ENCODE measurements at regions not wholly inside any gene's neighbourhood (a gene's known extent, or its start where the extent isn't known, plus 50 kb on each side); places are given as distances from the start of the nearest gene placed in this dataset.

DNA sequence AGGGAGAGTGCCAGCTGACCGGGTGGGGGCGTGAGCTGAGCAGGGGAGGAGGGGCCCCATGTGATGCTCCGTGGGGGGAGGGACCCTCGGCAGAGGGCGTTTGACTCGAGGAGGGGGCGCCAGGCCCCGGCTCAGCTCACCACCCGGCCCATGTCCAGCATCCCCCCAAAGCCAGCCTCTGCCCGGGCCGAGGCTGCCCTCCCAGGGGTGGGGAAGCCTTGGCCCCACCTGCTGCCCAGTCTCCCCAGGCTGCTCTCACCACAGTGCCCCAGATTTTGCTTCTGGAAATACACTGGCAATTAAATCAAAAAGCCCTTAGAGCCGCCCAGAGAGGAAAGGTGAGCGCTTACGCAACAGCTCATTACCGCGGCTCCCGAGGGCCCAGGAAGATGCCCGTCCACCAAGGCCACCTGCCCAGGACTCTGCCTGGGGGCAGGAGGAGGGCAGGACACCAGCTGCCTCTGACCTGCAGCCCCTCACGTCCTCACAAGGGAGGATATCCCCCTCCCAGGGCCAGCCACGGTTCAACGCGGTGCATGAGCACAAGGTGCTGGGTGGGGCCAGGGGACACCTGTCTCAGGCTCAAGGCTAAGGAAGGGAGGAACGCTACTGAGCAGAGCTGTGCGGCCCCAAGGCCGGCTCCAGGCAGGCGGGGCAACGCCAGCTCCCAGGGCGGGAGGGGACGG is 70.0 kb upstream of the INPP5A start:
- ChIA-PET POLR2A (no interaction called here), CTCF (interaction anchor here (0.6 kb wide), 1 partner anchor 473 kb away, joined by 3 read pairs; no protein-coding TSS in a partner anchor)
- H3K27ac ChIP-seq (ENCODE audit: extremely low read depth, low read depth, low read length) = no peak overlapping the region
- TF ChIP-seq GLIS2 (tag by site-specific recombination; IDR thresholded peaks at IDR 0.05) (peak; percentile 40; the same call in 1 of the 2 replicates), ZNF529 (tag by site-specific recombination; IDR thresholded peaks at IDR 0.05; ENCODE audit: insufficient replicate concordance) (no peak)
- no peaks in the 10 kb centered on the region for H3K9me3 ChIP-seq (ENCODE audit: control insufficient read depth, insufficient read depth, low read depth, low read length)
- H3K36me3 ChIP-seq (ENCODE audit: control insufficient read depth in 2 of 2, insufficient read depth in 1 of 2, low read length in 2 of 2) = no peaks in the 10 kb centered on the region
- no peaks in the 10 kb centered on the region for H3K4me1 ChIP-seq (ENCODE audit: control insufficient read depth, insufficient read depth, low read length)
- H3K4me3 ChIP-seq (ENCODE audit: low read depth, low read length) = no peak overlapping the region

GRCh38 chr10:132468216-132468615 is 69.4 kb upstream of the INPP5A start:
- H3K36me3 ChIP-seq (ENCODE audit: control insufficient read depth in 2 of 2, insufficient read depth in 1 of 2, low read length in 2 of 2) = no peaks in the 10 kb centered on the region
- no peaks in the 10 kb centered on the region for H3K9me3 ChIP-seq (ENCODE audit: control insufficient read depth, insufficient read depth, low read depth, low read length)
- no peak overlapping the region for H3K4me3 ChIP-seq (ENCODE audit: low read depth, low read length)
- POLR2A ChIA-PET = no interaction called here
- H3K27ac ChIP-seq (ENCODE audit: extremely low read depth, low read depth, low read length) = no peak overlapping the region
- CTCF ChIA-PET = no interaction called here
- TF ChIP-seq, protein P1, sequence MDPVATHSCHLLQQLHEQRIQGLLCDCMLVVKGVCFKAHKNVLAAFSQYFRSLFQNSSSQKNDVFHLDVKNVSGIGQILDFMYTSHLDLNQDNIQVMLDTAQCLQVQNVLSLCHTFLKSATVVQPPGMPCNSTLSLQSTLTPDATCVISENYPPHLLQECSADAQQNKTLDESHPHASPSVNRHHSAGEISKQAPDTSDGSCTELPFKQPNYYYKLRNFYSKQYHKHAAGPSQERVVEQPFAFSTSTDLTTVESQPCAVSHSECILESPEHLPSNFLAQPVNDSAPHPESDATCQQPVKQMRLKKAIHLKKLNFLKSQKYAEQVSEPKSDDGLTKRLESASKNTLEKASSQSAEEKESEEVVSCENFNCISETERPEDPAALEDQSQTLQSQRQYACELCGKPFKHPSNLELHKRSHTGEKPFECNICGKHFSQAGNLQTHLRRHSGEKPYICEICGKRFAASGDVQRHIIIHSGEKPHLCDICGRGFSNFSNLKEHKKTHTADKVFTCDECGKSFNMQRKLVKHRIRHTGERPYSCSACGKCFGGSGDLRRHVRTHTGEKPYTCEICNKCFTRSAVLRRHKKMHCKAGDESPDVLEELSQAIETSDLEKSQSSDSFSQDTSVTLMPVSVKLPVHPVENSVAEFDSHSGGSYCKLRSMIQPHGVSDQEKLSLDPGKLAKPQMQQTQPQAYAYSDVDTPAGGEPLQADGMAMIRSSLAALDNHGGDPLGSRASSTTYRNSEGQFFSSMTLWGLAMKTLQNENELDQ (tag by site-specific recombination; IDR thresholded peaks at IDR 0.05; ENCODE audit: low read depth) = no peak
- TF ChIP-seq KLF1 (tag by site-specific recombination; IDR thresholded peaks at IDR 0.05) (peak; percentile 63; the same call in 1 of the 2 replicates), ZNF266 (tag by site-specific recombination; IDR thresholded peaks at IDR 0.05; ENCODE audit: low read depth) (no peak), ZNF239 (tag by site-specific recombination; IDR thresholded peaks at IDR 0.05) (no peak), ZNF391 (tag by site-specific recombination; IDR thresholded peaks at IDR 0.05; ENCODE audit: borderline replicate concordance, low read depth) (no peak), WT1 (tag by site-specific recombination; IDR thresholded peaks at IDR 0.05) (peak; percentile 94), KLF17 (tag by site-specific recombination; IDR thresholded peaks at IDR 0.05) (peak; percentile 78; the same call in 1 of the 2 replicates), ZNF350 (tag by site-specific recombination; IDR thresholded peaks at IDR 0.05) (no peak), ZBTB1 (tag by site-specific recombination; IDR thresholded peaks at IDR 0.05) (no peak), ZNF398 (tag by site-specific recombination; IDR thresholded peaks at IDR 0.05) (0 out of 2 replicates have a peak, but pooled peaks have one; percentile 25), ZNF366 (tag by site-specific recombination; conservative IDR thresholded peaks at IDR 0.05) (0 out of 2 replicates have a peak, but pooled peaks have one; percentile 16), ZNF654 (tag by site-specific recombination; IDR thresholded peaks at IDR 0.05; ENCODE audit: low read depth) (no peak), ZNF624 (tag by site-specific recombination; IDR thresholded peaks at IDR 0.05) (no peak), ZNF2 (tag by site-specific recombination; IDR thresholded peaks at IDR 0.05) (no peak), ZBTB48 (tag by site-specific recombination; IDR thresholded peaks at IDR 0.05) (no peak), BCL11A (tag by site-specific recombination; IDR thresholded peaks at IDR 0.05; ENCODE audit: low read depth) (no peak), MEIS1 (CRISPR knock-in tag; IDR thresholded peaks at IDR 0.05; ENCODE audit: borderline replicate concordance) (no peak), ZNF148 (tag by site-specific recombination; IDR thresholded peaks at IDR 0.05; ENCODE audit: borderline replicate concordance) (no peak), ZNF341 (tag by site-specific recombination; IDR thresholded peaks at IDR 0.05; ENCODE audit: low read depth) (peak; percentile 76), ZNF560 (tag by site-specific recombination; IDR thresholded peaks at IDR 0.05; ENCODE audit: borderline replicate concordance) (no peak)
- TF ChIP-seq, protein P2, sequence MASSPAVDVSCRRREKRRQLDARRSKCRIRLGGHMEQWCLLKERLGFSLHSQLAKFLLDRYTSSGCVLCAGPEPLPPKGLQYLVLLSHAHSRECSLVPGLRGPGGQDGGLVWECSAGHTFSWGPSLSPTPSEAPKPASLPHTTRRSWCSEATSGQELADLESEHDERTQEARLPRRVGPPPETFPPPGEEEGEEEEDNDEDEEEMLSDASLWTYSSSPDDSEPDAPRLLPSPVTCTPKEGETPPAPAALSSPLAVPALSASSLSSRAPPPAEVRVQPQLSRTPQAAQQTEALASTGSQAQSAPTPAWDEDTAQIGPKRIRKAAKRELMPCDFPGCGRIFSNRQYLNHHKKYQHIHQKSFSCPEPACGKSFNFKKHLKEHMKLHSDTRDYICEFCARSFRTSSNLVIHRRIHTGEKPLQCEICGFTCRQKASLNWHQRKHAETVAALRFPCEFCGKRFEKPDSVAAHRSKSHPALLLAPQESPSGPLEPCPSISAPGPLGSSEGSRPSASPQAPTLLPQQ (tag by site-specific recombination; IDR thresholded peaks at IDR 0.05) = no peak
- no peaks in the 10 kb centered on the region for H3K4me1 ChIP-seq (ENCODE audit: control insufficient read depth, insufficient read depth, low read length)
